ENCODE measurements at regions not wholly inside any gene's neighbourhood (a gene's known extent, or its start where the extent isn't known, plus 50 kb on each side); places are given as distances from the start of the nearest gene placed in this dataset.

GRCh38 chr4:17168571-17168970 is 270.1 kb upstream of the LDB2 start:
- no peak for DNase-seq

- peak; percentile 54 for DNase-seq
Measured at GRCh38 chr4:17166954-17167353, 268.5 kb upstream of the LDB2 start.

- no peak for DNase-seq
Measured at GRCh38 chr4:17165286-17165685, 266.8 kb upstream of the LDB2 start.

GRCh38 chr4:17164666-17165065 is 266.2 kb upstream of the LDB2 start:
- DNase-seq, result no peak

- DNase-seq, result no peak
Measured at GRCh38 chr4:17163156-17163771, 264.8 kb upstream of the LDB2 start.

- no peak for DNase-seq
Measured at GRCh38 chr4:17157304-17157703, 258.9 kb upstream of the LDB2 start.

- no peak for DNase-seq
Measured at GRCh38 chr4:17155486-17155885, 257.0 kb upstream of the LDB2 start.

GRCh38 chr4:17153572-17153971 is 255.1 kb upstream of the LDB2 start:
- no peak for DNase-seq

- DNase-seq, result no peak
Measured at GRCh38 chr4:17152941-17153540, 254.6 kb upstream of the LDB2 start.

GRCh38 chr4:17142232-17142711 is 243.8 kb upstream of the LDB2 start:
- DNase-seq, result no peak

- DNase-seq, result no peak
Measured at GRCh38 chr4:17138847-17139246, 240.4 kb upstream of the LDB2 start.

- DNase-seq, result no peak
Measured at GRCh38 chr4:17134565-17134964, 236.1 kb upstream of the LDB2 start.

- DNase-seq, result no peak
Measured at GRCh38 chr4:17134100-17134499, 235.7 kb upstream of the LDB2 start.

- no peak for DNase-seq
Measured at GRCh38 chr4:17132226-17132625, 233.8 kb upstream of the LDB2 start.

- no peak for DNase-seq
Measured at GRCh38 chr4:17128268-17128667, 229.8 kb upstream of the LDB2 start.

GRCh38 chr4:17126321-17126966 is 228.0 kb upstream of the LDB2 start:
- DNase-seq, result no peak

GRCh38 chr4:17124767-17125166 is 226.3 kb upstream of the LDB2 start:
- DNase-seq, result no peak

- DNase-seq, result no peak
Measured at GRCh38 chr4:17120761-17121160, 222.3 kb upstream of the LDB2 start.

- no peak for DNase-seq
Measured at GRCh38 chr4:17117746-17118145, 219.3 kb upstream of the LDB2 start.

- DNase-seq, result no peak
Measured at GRCh38 chr4:17115583-17115982, 217.1 kb upstream of the LDB2 start.

GRCh38 chr4:17112292-17112659 is 213.8 kb upstream of the LDB2 start:
- DNase-seq, result no peak

GRCh38 chr4:17109126-17109525 is 210.7 kb upstream of the LDB2 start:
- DNase-seq, result no peak

GRCh38 chr4:17103231-17103630 is 204.8 kb upstream of the LDB2 start:
- DNase-seq, result no peak

GRCh38 chr4:17098996-17099395 is 200.6 kb upstream of the LDB2 start:
- no peak for DNase-seq

- no peak for DNase-seq
Measured at GRCh38 chr4:17098401-17098800, 200.0 kb upstream of the LDB2 start.

Data from right hindlimb (tissue), 1 donor.